ENCODE measurements at regions not wholly inside any gene's neighbourhood (a gene's known extent, or its start where the extent isn't known, plus 50 kb on each side); places are given as distances from the start of the nearest gene placed in this dataset.

DNA sequence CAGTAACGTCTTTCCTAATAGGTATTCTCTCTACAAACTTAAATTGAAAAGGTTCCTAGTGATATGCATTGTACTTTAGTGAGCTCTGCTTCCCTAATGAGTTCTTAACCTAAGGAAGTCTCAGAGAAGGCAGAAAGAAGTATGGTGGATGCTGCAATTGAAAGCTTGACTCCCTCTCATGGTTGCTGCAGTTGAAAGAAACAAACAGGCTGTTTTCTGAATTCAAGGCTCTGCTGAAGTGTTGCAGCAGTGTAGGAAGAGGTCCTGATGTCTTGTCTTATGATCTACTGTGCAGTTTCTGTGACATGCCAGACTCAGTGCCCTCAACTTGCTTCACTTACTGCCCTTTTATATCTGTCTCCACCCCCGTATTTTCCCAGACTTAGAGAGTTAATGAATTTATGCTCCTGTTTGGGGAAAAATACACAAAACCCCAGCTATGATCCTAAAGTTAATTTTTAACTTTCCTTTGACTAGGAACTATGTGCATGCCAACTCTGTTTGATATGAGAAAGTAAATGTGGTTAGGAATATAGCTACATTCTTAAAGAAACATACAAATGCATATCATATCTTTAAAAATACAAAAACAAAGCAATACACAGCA, 655.3 kb upstream of the FAM98A start:
- Histone ChIP-seq H3K9me3 (ENCODE audit: control insufficient read depth, low read length) (no peaks in the 10 kb centered on the region), H3K27me3 (replicated peaks; ENCODE audit: control insufficient read depth, insufficient read depth, low read length, poor library complexity, severe bottlenecking) (no peaks in the 10 kb centered on the region), H3K36me3 (ENCODE audit: control insufficient read depth, insufficient read depth, low read length) (no peaks in the 10 kb centered on the region), H3K4me3 (ENCODE audit: insufficient read depth, low read depth, low read length, poor library complexity, severe bottlenecking) (no peak overlapping the region), H3K27ac (ENCODE audit: insufficient read depth, low read length, poor library complexity, severe bottlenecking) (no peak overlapping the region), H3K4me1 (ENCODE audit: control insufficient read depth, insufficient read depth, low read length, poor library complexity, severe bottlenecking) (no peaks in the 10 kb centered on the region)
- DNase-seq = no peak

- Histone ChIP-seq H3K27me3 (replicated peaks; ENCODE audit: control insufficient read depth, insufficient read depth, low read length, poor library complexity, severe bottlenecking) (no peaks in the 10 kb centered on the region), H3K36me3 (ENCODE audit: control insufficient read depth, insufficient read depth, low read length) (no peaks in the 10 kb centered on the region), H3K4me1 (ENCODE audit: control insufficient read depth, insufficient read depth, low read length, poor library complexity, severe bottlenecking) (no peaks in the 10 kb centered on the region), H3K4me3 (ENCODE audit: insufficient read depth, low read depth, low read length, poor library complexity, severe bottlenecking) (no peak overlapping the region), H3K27ac (ENCODE audit: insufficient read depth, low read length, poor library complexity, severe bottlenecking) (no peak overlapping the region), H3K9me3 (ENCODE audit: control insufficient read depth, low read length) (no peaks in the 10 kb centered on the region)
- no peak for DNase-seq
These were observed 653.0 kb upstream of the FAM98A start for GRCh38 chr2:34252111-34252510.

DNA sequence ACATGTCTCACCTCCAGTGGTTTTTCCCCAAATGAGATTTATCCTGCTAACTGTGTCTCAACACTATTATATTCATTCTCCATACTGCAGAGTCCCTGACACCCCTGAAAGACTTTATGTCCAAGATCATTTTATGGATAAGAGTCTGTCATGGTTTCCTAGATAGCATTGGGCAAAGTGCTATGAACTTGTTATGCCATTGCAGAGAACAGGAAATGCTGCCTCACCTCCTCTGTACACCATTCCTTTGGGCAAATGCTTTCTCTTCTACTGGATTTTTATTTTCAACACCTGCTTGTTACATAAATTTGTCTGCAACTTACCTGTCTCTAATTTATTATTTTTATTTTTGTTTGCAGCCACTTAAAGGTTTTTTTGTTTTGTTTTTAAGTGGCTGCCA, 652.5 kb upstream of the FAM98A start:
- Histone ChIP-seq H3K36me3 (ENCODE audit: control insufficient read depth, insufficient read depth, low read length) (no peaks in the 10 kb centered on the region), H3K4me3 (ENCODE audit: insufficient read depth, low read depth, low read length, poor library complexity, severe bottlenecking) (no peak overlapping the region), H3K9me3 (ENCODE audit: control insufficient read depth, low read length) (no peaks in the 10 kb centered on the region), H3K27me3 (replicated peaks; ENCODE audit: control insufficient read depth, insufficient read depth, low read length, poor library complexity, severe bottlenecking) (no peaks in the 10 kb centered on the region), H3K27ac (ENCODE audit: insufficient read depth, low read length, poor library complexity, severe bottlenecking) (no peak overlapping the region), H3K4me1 (ENCODE audit: control insufficient read depth, insufficient read depth, low read length, poor library complexity, severe bottlenecking) (no peaks in the 10 kb centered on the region)
- DNase-seq = no peak

- no peak for DNase-seq
These were observed 645.1 kb upstream of the FAM98A start for GRCh38 chr2:34244195-34244594.

GRCh38 chr2:34242763-34243123, 643.6 kb upstream of the FAM98A start:
- H3K4me3 ChIP-seq (ENCODE audit: insufficient read depth, low read depth, low read length, poor library complexity, severe bottlenecking) = no peak overlapping the region

More at GRCh38 chr2:34244195-34244594, 645.1 kb upstream of the FAM98A start:
- Histone ChIP-seq H3K4me3 (ENCODE audit: insufficient read depth, low read depth, low read length, poor library complexity, severe bottlenecking) (no peak overlapping the region), H3K27me3 (replicated peaks; ENCODE audit: control insufficient read depth, insufficient read depth, low read length, poor library complexity, severe bottlenecking) (no peaks in the 10 kb centered on the region), H3K27ac (ENCODE audit: insufficient read depth, low read length, poor library complexity, severe bottlenecking) (no peak overlapping the region), H3K9me3 (ENCODE audit: control insufficient read depth, low read length) (no peaks in the 10 kb centered on the region), H3K36me3 (ENCODE audit: control insufficient read depth, insufficient read depth, low read length) (no peaks in the 10 kb centered on the region), H3K4me1 (ENCODE audit: control insufficient read depth, insufficient read depth, low read length, poor library complexity, severe bottlenecking) (no peaks in the 10 kb centered on the region)

GRCh38 chr2:34241905-34242762, 643.0 kb upstream of the FAM98A start:
- Histone ChIP-seq H3K4me3 (ENCODE audit: insufficient read depth, low read depth, low read length, poor library complexity, severe bottlenecking) (no peak overlapping the region), H3K9me3 (ENCODE audit: control insufficient read depth, low read length) (no peaks in the 10 kb centered on the region), H3K36me3 (ENCODE audit: control insufficient read depth, insufficient read depth, low read length) (no peaks in the 10 kb centered on the region), H3K27me3 (replicated peaks; ENCODE audit: control insufficient read depth, insufficient read depth, low read length, poor library complexity, severe bottlenecking) (no peaks in the 10 kb centered on the region), H3K27ac (ENCODE audit: insufficient read depth, low read length, poor library complexity, severe bottlenecking) (no peak overlapping the region), H3K4me1 (ENCODE audit: control insufficient read depth, insufficient read depth, low read length, poor library complexity, severe bottlenecking) (no peaks in the 10 kb centered on the region)
- no peak for DNase-seq

More at GRCh38 chr2:34242763-34243123, 643.6 kb upstream of the FAM98A start:
- Histone ChIP-seq H3K27me3 (replicated peaks; ENCODE audit: control insufficient read depth, insufficient read depth, low read length, poor library complexity, severe bottlenecking) (no peaks in the 10 kb centered on the region), H3K36me3 (ENCODE audit: control insufficient read depth, insufficient read depth, low read length) (no peaks in the 10 kb centered on the region), H3K4me1 (ENCODE audit: control insufficient read depth, insufficient read depth, low read length, poor library complexity, severe bottlenecking) (no peaks in the 10 kb centered on the region), H3K27ac (ENCODE audit: insufficient read depth, low read length, poor library complexity, severe bottlenecking) (no peak overlapping the region), H3K9me3 (ENCODE audit: control insufficient read depth, low read length) (no peaks in the 10 kb centered on the region)
- DNase-seq = no peak

DNA sequence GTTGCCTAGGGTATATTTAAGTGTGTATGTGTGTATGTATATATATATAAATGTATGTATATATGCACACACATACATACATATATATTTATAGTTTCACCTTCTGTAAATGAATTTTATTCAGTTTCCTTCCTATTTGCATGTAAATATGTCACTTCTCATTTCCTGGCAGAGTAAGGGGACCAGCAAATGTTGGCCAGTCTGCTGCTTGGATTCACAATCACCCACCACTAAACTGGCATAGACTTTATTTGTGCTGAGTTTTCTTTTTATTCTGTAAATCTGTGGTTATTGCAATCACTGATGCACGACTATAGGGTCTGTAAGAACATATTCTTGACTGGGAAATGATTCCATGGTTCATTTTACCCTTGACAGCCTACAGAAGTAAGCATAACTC, 640.4 kb upstream of the FAM98A start:
- H3K27me3 ChIP-seq (replicated peaks; ENCODE audit: control insufficient read depth, insufficient read depth, low read length, poor library complexity, severe bottlenecking) = no peaks in the 10 kb centered on the region
- no peak for DNase-seq
- no peak overlapping the region for H3K4me3 ChIP-seq (ENCODE audit: insufficient read depth, low read depth, low read length, poor library complexity, severe bottlenecking)
- H3K4me1 ChIP-seq (ENCODE audit: control insufficient read depth, insufficient read depth, low read length, poor library complexity, severe bottlenecking) = no peaks in the 10 kb centered on the region
- H3K36me3 ChIP-seq (ENCODE audit: control insufficient read depth, insufficient read depth, low read length) = no peaks in the 10 kb centered on the region
- H3K9me3 ChIP-seq (ENCODE audit: control insufficient read depth, low read length) = no peaks in the 10 kb centered on the region
- H3K27ac ChIP-seq (ENCODE audit: insufficient read depth, low read length, poor library complexity, severe bottlenecking) = no peak overlapping the region

DNA sequence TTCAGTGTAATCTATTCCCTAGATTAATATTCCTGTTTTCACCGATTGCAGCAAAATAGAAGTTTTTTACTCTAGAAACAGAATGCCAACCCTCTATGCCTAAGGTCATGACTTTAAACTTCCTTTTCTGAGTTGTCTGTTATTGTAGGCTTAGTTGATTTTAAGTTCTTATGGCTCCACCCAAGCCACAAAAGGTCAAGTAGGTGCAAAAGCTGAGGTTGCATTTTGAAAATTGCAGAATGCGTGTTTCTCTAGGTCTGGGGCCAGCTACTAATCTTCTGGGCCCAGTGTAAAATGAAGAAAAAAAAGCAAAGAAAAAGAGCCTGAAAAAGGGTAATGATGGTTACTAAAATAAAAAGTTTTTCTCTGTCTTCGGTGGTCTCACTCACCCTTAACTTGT, 635.7 kb upstream of the FAM98A start:
- Histone ChIP-seq H3K36me3 (ENCODE audit: control insufficient read depth, insufficient read depth, low read length) (no peaks in the 10 kb centered on the region), H3K9me3 (ENCODE audit: control insufficient read depth, low read length) (no peaks in the 10 kb centered on the region), H3K27ac (ENCODE audit: insufficient read depth, low read length, poor library complexity, severe bottlenecking) (no peak overlapping the region), H3K4me3 (ENCODE audit: insufficient read depth, low read depth, low read length, poor library complexity, severe bottlenecking) (no peak overlapping the region), H3K27me3 (replicated peaks; ENCODE audit: control insufficient read depth, insufficient read depth, low read length, poor library complexity, severe bottlenecking) (no peaks in the 10 kb centered on the region), H3K4me1 (ENCODE audit: control insufficient read depth, insufficient read depth, low read length, poor library complexity, severe bottlenecking) (no peaks in the 10 kb centered on the region)
- no peak for DNase-seq

DNA sequence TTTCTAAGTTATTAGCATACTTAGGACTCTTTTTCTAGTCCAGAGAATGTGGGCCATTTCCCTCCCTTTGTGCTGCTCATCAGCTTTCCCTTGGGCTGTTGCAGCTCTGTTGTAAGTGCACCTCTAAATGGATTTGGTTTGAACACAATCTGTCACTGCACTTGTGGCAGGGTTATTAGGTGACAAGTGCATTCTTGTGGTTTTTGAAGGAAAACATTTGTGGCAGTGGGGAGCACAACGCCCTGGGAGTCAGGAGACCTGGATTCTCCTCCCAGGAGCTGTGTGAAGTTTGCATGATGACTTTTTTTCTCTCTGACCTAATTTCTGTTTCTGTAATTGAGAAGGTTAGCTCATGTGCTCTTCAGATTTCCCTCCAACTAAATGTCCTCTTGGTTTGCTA, 630.9 kb upstream of the FAM98A start:
- Histone ChIP-seq H3K36me3 (ENCODE audit: control insufficient read depth, insufficient read depth, low read length) (no peaks in the 10 kb centered on the region), H3K9me3 (ENCODE audit: control insufficient read depth, low read length) (no peaks in the 10 kb centered on the region), H3K27ac (ENCODE audit: insufficient read depth, low read length, poor library complexity, severe bottlenecking) (no peak overlapping the region), H3K4me1 (ENCODE audit: control insufficient read depth, insufficient read depth, low read length, poor library complexity, severe bottlenecking) (no peaks in the 10 kb centered on the region), H3K4me3 (ENCODE audit: insufficient read depth, low read depth, low read length, poor library complexity, severe bottlenecking) (no peak overlapping the region), H3K27me3 (replicated peaks; ENCODE audit: control insufficient read depth, insufficient read depth, low read length, poor library complexity, severe bottlenecking) (no peaks in the 10 kb centered on the region)
- DNase-seq = no peak

- Histone ChIP-seq H3K4me3 (ENCODE audit: insufficient read depth, low read depth, low read length, poor library complexity, severe bottlenecking) (no peak overlapping the region), H3K27me3 (replicated peaks; ENCODE audit: control insufficient read depth, insufficient read depth, low read length, poor library complexity, severe bottlenecking) (no peaks in the 10 kb centered on the region)
These were observed 616.1 kb upstream of the FAM98A start for GRCh38 chr2:34215174-34215573.

More at GRCh38 chr2:34215174-34215573, 616.1 kb upstream of the FAM98A start:
- Histone ChIP-seq H3K4me1 (ENCODE audit: control insufficient read depth, insufficient read depth, low read length, poor library complexity, severe bottlenecking) (no peaks in the 10 kb centered on the region), H3K36me3 (ENCODE audit: control insufficient read depth, insufficient read depth, low read length) (no peaks in the 10 kb centered on the region), H3K9me3 (ENCODE audit: control insufficient read depth, low read length) (no peaks in the 10 kb centered on the region), H3K27ac (ENCODE audit: insufficient read depth, low read length, poor library complexity, severe bottlenecking) (no peak overlapping the region)
- no peak for DNase-seq
